GM18951 (cell line): ENCODE measurements at regions not wholly inside any gene's neighbourhood (a gene's known extent, or its start where the extent isn't known, plus 50 kb on each side); places are given as distances from the start of the nearest gene placed in this dataset.
A peak's percentile ranks its signal among the peaks of the same experiment; 100 is the strongest.

Source experiments
- POLR2A ChIP-seq: IDR thresholded peaks from 4 replicates; pipeline ENCODE4 v1.6.1; 2011; ENCODE audit warnings: mild to moderate bottlenecking; ENCODE audit not compliant: insufficient read length, insufficient read depth; ENCODE audit errors: extremely low read depth
- in situ Hi-C: fragments of 300-500 bp; cut with MboI; formaldehyde crosslinking; loops from one replicate; pipeline ENCODE4 v1.12.0; 2022; ENCODE audit warnings: low sequenced_read_pairs, mixed read lengths, inconsistent platforms; ENCODE audit not compliant: unreplicated experiment

DNA sequence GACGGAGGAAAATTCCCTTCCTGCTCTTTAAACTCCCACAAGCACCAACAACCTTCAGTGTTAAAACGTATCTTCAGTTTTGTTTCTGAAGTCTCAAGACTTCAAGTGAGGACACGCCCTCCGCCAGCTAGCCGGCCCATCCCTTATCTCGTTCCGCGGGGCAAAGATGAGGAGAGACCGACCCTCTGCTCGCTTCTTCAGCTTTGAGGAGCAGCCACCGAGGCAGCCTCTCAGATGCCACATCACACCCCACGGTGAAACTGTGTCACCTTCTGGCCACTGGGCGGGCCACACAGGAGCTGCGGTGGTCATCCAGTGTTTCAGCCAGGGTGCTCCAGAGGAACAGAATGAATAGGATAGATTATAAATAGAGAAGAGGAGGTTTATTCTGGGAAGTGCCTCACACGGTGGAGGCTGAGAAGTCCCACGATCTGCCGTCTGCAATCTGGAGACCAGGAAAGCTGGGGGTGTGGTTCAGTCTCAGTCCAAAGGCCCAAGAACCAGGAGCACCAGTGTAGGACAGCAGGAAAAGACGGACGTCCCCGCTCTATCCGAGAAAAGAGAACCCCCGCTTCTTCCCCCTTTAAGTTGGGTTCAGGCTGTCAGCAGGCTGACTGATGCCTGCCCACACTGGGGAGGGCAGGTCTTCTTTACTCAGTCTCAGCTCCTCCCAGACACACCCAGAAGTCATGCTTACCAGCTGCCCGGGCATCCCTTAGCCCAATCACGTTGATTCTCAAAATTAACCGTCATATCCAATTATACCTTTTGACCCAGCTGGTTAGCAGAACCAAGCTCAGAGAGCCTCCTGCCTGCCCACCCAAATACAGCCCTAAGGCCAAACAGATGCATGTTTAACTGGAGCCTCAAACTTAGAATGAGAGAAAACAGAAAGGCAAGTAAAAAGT lies 399.7 kb upstream of the ID2 start:
- in situ Hi-C loops, result no loop called here

DNA sequence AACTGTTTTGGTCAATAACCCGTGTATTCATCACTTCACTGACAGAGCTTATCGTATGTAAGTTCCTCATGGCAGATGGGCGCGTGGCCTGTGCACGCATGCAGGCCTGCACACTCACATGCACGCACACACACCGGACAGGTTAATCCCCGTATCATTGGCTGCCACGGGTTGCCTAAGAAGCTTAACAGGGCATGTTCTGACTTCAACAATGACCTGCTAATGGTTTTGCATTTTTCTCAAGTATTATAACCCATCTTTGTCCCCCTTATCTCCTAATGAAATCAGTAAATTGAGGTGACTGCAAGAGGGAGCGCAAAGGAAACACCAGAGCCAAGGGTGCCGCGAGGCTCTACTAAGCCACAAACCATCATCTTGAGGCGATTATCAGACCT lies 399.0 kb upstream of the ID2 start:
- no peak for TF ChIP-seq POLR2A
- in situ Hi-C loops, result no loop called here

More for the DNA sequence above, 399.7 kb upstream of the ID2 start:
- TF ChIP-seq POLR2A, result no peak

DNA sequence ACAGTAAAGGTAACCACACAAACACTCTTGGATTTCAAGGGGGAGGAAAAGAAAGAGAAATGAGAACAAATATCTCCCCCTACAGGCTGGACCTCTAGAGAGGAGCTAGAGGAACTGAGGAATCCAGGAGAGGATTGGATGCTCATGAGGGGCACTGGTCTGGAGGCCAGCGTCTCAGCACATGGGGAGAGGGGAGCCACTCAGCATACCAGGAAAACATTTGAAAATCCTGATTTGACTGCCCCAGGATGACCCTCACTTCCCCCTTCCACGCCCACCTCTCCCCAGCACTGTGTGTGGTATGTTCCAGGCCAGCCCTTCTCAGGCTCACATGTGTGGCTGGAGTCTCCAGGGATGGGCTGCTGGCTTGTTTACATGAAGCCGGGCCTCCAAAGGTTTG lies 396.8 kb upstream of the ID2 start:
- no peak for TF ChIP-seq POLR2A
- in situ Hi-C loops, result no loop called here

DNA sequence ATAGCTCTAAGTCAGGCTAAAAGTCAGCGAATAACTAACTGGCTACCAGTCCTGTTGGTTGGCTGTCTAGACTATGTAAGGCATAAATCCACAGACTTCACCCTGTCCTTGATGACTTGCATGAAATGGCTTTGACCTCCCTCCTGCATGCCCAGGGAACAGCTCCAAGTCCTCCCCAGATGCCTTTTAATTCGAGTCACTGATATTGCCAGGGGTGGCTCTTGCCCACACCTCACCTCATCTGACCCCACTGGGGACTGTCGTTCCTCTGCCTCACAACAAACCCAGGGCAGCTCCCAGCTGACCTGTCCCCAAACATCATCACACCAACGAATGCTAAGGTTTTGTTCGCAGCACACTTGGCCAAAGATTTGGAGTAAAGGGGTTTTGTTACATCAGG lies 396.0 kb upstream of the ID2 start:
- no peak for TF ChIP-seq POLR2A
- in situ Hi-C loops, result no loop called here

DNA sequence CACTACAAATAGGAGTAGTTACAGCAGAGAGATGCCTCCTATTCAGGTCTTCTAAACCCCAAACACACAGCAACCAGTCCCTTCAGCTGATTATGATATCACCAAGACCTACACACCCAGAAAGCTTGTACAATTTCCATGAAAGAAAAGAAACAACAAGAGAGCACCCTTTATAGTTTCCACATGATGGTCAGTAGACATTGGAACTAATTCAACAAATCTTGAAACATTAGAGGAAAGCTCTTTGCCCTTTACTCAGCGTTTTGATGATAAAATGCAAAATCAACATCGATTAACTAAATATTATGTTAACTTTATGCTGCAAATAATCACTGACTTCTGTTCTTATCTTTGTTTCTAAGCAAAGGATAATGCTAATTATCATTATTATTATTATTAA lies 393.6 kb upstream of the ID2 start:
- no peak for TF ChIP-seq POLR2A
- in situ Hi-C loops, result no loop called here

DNA sequence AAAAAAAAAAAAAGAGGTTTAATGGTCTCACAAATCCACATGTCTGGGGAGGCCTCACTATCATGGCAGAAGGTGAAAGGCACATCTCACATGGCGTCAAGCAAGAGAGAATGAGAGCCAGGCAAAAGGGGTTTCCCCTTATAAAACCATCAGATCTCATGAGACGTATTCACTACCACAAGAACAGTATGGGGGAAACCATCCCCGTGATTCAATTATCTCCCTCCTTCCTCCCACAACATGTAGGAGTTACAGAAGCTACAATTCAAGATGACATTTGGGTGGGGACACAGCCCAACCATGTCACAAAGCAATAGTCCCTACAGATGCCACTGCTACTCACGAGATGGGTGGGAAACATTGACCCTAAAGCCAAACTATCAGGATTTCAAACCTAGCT lies 392.7 kb upstream of the ID2 start:
- in situ Hi-C loops, result no loop called here
- TF ChIP-seq POLR2A, result no peak

DNA sequence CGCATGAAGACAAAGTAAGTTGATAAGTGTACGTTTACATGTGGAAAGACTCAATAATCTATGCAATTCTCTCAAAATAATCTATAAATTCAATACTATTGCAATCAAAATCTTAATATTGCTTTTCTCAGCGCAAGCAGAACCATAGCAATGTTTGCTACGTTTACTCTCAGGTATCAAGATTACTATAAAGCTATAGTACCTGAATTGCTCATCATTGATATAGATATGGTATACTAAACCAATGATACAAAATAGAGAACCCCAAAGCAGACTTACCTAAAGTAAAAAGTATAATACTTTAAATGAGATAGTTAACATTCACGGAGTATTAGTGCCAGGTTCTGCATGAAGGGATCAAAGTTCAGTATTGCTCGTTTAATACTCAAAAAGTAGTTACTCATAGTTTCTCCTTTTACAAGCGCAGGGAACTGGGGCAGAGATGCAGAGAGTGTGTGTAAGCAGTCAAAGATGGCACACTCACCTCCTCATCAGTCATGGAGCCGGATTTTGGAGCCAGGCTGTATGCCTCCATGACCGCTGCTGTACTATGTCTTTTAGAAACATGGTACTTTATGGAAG lies 391.0 kb upstream of the ID2 start:
- TF ChIP-seq POLR2A, result no peak
- in situ Hi-C loops, result no loop called here

DNA sequence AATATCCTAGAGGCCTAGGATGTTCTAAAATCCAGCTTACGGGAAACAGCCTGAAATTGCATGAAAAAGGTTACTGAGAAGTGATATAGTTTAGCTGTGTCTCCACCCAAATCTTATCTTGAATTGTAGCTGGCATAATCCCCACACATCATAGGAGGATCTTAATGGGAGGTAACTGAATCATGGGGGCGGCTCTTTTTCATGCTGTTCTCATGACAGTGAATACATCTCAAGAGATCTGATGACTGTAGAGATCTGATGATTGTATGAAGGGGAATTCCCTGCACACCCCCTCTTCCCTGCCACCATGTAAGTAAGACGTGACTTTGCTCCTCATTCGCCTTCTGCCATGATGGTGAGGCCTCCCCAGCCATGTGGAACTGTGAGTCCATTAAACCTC lies 385.6 kb upstream of the ID2 start:
- in situ Hi-C loops, result no loop called here

DNA sequence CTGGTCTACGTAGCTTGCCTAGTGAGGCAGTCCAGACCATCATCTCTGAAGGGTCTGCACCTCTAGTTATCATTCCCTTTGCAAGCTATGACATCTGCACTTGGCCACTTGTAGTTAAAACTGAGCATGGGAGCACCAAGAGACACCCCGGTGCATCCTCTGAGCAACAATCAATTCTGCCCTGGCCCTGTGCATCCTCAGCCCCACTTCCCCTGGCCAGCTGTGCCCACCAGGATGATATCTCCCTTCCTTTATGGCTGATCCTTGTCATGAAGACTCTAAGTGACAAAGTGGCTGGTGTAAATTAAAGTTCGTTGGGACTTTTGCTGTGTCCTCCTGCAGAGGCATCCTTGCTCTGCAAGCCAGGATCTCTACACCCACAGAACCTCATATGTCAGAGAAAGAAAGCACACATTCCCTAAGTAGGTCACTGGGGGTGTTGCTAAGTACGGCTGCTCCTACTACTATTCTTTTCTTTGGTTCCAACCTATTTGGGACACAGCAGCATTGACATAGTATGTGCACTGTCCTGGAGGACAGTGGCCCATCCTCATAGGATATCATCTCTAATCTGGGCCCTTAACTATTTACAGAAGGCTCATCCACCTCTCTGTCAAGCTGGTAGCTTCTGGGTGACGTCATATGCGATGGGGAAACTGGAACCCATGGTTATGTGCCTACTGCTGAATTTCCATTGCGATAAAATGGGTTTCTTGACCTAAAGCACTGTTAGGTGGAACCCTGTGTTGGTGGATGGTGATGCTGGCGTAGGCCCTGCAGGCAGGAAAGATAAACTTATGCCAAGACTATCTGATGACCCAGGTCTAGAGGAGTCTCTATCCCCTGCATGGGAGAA lies 384.3 kb upstream of the ID2 start:
- TF ChIP-seq POLR2A, result no peak
- in situ Hi-C loops, result no loop called here

More for the DNA sequence above, 385.6 kb upstream of the ID2 start:
- no peak for TF ChIP-seq POLR2A

DNA sequence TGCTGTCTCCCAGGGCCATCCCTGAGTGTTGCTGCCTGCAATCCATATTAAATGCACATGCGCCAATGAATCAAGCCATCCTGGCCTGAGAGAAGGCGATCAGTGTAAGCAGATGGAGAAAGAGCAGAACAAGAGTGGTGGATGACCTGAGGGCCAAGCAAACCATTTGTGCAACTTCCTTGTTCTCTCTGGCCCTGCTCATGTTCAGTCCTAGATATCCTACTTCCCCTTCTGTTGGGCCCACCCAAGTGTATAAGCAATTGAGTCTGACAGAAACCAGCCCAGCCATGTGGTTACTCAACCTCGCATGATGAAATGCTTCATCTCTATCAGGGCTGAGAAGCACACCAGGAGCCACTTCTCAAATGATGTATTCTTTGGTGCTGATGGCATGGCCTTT lies 383.1 kb upstream of the ID2 start:
- in situ Hi-C loops, result no loop called here
- no peak for TF ChIP-seq POLR2A

DNA sequence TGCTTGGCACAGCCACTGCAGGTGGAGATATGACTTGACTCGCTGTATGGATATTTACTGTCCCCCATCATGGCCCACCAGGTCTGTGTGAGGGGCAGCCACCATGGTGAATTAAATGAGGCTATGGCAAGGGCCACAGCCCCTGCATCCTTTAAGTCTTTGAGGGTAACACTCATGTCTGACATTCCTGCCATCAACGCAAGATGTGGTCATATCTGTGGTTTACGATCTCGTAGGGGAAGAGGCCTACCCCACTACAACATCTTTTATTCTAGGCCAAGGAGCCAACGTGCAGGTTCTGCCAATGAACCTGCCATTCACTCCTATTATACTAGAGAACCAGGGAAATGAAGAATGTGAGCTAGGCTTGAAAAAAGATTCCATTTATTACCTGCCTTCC lies 381.6 kb upstream of the ID2 start:
- no peak for TF ChIP-seq POLR2A
- in situ Hi-C loops, result loop anchor here (10.0 kb wide), 1 partner anchor 385 kb away; the partner anchor contains the start of gene ID2

DNA sequence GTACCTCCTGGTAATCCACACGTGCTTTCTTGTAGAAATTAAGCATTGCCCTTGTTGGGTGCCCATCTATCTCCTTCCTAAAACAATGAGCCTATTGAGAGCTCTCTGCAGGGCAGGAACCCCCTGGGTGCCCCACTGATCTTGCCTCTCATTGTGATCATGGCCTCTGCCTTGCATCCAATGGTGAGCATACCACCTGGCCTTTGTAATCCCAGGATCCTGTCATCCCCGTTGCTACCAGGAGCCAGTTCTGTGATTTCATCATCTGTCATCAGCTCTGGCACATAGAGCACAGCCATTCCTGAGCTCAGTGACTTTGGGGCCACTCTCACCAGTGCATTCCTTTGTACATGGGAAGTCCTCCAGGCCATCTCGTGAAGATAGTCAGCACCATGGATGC lies 381.0 kb upstream of the ID2 start:
- no peak for TF ChIP-seq POLR2A
- in situ Hi-C loops, result loop anchor here (10.0 kb wide), 1 partner anchor 384 kb away; the partner anchor contains the start of gene ID2

DNA sequence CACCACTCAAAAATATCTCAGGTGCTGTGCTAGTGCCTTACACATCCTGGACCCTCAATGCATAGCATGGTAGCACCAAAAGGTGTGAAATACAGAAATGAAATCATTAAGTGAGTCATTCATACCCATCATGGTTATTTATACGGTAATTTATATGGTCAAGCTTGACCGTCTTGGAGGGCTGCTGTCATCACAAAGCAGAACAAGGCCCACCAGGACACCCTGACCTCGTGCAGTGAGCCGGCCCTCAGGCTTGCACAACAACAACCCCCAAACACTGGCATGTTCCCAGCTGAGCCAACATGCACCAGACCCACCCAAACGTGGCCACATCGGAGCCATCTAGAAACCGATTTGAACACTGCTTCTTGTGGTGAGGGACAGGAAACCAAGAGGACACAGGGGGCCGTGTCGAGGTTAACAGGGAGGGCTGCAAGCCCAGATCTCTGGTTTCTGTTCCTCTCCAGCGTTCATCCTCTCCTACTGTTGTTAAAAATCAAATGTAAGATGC lies 378.5 kb upstream of the ID2 start:
- in situ Hi-C loops, result loop anchor here (10.0 kb wide), 1 partner anchor 381 kb away; the partner anchor contains the start of gene ID2
- TF ChIP-seq POLR2A, result peak; percentile 8
